ENCODE measurements at regions not wholly inside any gene's neighbourhood (a gene's known extent, or its start where the extent isn't known, plus 50 kb on each side); places are given as distances from the start of the nearest gene placed in this dataset.
"Not testable (repeated sequence)": the region's sequence is repeated elsewhere in the genome, so short reads cannot be mapped to it uniquely, and the experiment has no call there.

DNA sequence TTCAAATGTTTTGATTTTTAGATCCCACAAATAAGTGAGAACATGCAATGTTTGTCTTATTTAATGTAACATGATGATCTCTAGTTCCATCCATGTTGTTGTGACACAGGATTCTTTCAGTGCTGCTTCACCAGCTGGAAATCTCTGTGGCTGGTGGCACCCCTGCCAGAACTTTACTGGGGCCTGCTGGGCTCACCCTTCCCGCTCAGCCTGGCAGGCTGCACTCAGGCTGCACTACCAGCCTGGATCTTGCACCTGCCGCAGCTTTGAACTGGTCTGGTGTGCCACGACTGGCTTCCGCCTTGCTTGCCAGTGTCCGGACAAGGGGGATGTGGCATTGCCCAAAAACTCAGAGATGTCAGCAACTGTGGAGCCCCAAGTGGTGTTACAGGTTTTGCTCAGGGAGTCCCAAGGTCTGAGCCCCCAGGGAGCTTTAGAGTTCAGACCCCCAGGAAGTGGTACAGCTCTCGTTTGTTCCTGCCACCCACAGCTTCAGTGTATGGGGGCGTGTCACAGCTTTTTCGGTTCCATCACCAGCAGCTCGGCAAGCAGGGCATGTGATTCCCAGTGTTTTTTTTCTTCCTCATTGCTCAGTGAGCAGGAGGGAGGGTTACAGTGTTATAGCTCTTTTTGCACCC is 72.3 kb upstream of the SYNCRIP start:
- H3K79me2 ChIP-seq (ENCODE audit: low read length) = no peaks in the 10 kb centered on the region
- ChIA-PET CTCF (no interaction called here), POLR2A (ENCODE audit: unreplicated experiment) (no interaction called here)
- no peak overlapping the region for H3K4me3 ChIP-seq (ENCODE audit: low read length)
- no peaks in the 10 kb centered on the region for H3F3A ChIP-seq (ENCODE audit: low read length, unreplicated experiment)
- no peaks in the 10 kb centered on the region for H3K9me3 ChIP-seq (ENCODE audit: low read length)
- H3K9me2 ChIP-seq (replicated peaks; ENCODE audit: low read length) = no peaks in the 10 kb centered on the region
- TF ChIP-seq, protein P1, sequence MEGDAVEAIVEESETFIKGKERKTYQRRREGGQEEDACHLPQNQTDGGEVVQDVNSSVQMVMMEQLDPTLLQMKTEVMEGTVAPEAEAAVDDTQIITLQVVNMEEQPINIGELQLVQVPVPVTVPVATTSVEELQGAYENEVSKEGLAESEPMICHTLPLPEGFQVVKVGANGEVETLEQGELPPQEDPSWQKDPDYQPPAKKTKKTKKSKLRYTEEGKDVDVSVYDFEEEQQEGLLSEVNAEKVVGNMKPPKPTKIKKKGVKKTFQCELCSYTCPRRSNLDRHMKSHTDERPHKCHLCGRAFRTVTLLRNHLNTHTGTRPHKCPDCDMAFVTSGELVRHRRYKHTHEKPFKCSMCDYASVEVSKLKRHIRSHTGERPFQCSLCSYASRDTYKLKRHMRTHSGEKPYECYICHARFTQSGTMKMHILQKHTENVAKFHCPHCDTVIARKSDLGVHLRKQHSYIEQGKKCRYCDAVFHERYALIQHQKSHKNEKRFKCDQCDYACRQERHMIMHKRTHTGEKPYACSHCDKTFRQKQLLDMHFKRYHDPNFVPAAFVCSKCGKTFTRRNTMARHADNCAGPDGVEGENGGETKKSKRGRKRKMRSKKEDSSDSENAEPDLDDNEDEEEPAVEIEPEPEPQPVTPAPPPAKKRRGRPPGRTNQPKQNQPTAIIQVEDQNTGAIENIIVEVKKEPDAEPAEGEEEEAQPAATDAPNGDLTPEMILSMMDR (conservative IDR thresholded peaks at IDR 0.05; ENCODE audit: low read depth, low read length) = no peak
- TF ChIP-seq EZH2phosphoT487 (IDR thresholded peaks at IDR 0.05; ENCODE audit: borderline replicate concordance, low read length) (no peak), EZH2 (IDR thresholded peaks at IDR 0.05; ENCODE audit: low read length, unreplicated experiment) (no peak)
- H2AFZ ChIP-seq (ENCODE audit: low read length) = no peak overlapping the region
- no peak overlapping the region for H3K27ac ChIP-seq (ENCODE audit: low read length)
- no peaks in the 10 kb centered on the region for H3K4me1 ChIP-seq (ENCODE audit: insufficient read depth, low read length)
- no TSS peak for BruUV-seq (replicated peaks)
- H3K9ac ChIP-seq (ENCODE audit: low read length) = no peak overlapping the region
- H3K36me3 ChIP-seq (ENCODE audit: low read depth, low read length) = no peaks in the 10 kb centered on the region
- H4K20me1 ChIP-seq (ENCODE audit: low read length) = no peaks in the 10 kb centered on the region
- no peak for ATAC-seq
- intact Hi-C loops (cut with micrococcal nuclease) = no loop called here
- DNase-seq = no peak
- no peak overlapping the region for H3K4me2 ChIP-seq (ENCODE audit: low read length)
- no peaks in the 10 kb centered on the region for H3K27me3 ChIP-seq (ENCODE audit: low read length)

DNA sequence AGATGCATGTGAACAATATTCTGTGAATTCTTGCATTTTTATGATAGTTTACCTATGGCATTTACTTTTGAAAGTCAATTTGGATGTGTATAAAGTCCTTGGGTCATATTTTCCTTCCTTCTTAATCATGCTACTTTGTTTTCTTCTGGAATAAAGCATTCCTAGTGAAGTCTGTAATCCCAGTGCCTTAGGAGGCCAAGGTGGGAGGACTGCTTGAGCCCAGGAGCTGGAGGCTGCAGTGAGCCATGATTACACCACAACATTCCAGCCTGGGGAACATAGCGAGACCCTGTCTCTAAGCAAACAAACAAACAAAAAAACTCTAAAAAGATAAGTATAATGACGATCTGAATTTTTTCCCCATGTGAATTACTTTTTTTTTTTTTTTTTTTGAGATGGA is 69.7 kb upstream of the SYNCRIP start:
- no peak for DNase-seq
- CTCF ChIA-PET = no interaction called here
- Histone ChIP-seq H3K79me2 (ENCODE audit: low read length) (no peaks in the 10 kb centered on the region), H3K36me3 (ENCODE audit: low read depth, low read length) (no peaks in the 10 kb centered on the region), H3K9me3 (ENCODE audit: low read length) (no peaks in the 10 kb centered on the region), H3K9ac (ENCODE audit: low read length) (no peak overlapping the region), H4K20me1 (ENCODE audit: low read length) (no peaks in the 10 kb centered on the region), H3K27ac (ENCODE audit: low read length) (no peak overlapping the region), H3K27me3 (ENCODE audit: low read length) (no peaks in the 10 kb centered on the region), H3K4me2 (ENCODE audit: low read length) (no peak overlapping the region), H3K9me2 (replicated peaks; ENCODE audit: low read length) (no peaks in the 10 kb centered on the region), H2AFZ (ENCODE audit: low read length) (no peak overlapping the region), H3F3A (ENCODE audit: low read length, unreplicated experiment) (no peaks in the 10 kb centered on the region), H3K4me1 (ENCODE audit: insufficient read depth, low read length) (no peaks in the 10 kb centered on the region), H3K4me3 (ENCODE audit: low read length) (no peak overlapping the region)
- intact Hi-C loops (cut with micrococcal nuclease) = no loop called here
- no peak for ATAC-seq
- BruUV-seq (replicated peaks) = no TSS peak
- TF ChIP-seq, protein P1 (conservative IDR thresholded peaks at IDR 0.05; ENCODE audit: low read depth, low read length) = no peak
- POLR2A ChIA-PET (ENCODE audit: unreplicated experiment) = no interaction called here

DNA sequence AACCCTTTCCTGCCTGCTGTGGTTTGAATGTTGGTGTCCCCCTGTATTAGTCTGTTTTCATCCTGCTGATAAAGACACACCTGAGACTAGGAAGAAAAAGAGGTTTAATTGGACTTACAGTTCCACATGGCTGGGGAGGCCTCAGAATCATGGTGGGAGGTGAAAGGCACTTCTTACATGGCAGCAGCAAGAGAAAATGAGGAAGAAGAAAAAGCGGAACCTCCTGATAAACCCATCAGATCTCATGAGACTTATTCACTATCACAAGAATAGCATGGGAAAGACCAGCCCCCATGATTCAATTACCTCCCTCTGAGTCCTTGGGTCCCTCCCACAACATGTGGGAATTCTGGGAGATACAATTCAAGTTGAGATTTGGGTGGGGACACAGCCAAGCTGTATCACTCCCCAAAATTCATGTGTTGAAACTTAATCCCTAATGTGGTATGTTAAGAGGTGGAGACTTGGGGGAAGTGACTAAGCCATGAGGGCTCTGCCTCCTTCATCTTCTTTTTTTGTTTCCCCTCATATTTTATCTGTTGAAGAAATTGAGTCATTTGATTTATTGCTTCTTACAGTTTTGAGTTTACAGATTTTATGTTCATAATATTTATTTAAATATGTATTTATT is 64.9 kb upstream of the SYNCRIP start:
- H3K27ac ChIP-seq (ENCODE audit: low read length); POLR2A ChIA-PET (ENCODE audit: unreplicated experiment); H3K9me2 ChIP-seq (replicated peaks; ENCODE audit: low read length): not testable (repeated sequence)

More for the DNA sequence above, 64.9 kb upstream of the SYNCRIP start:
- intact Hi-C loops (cut with micrococcal nuclease); H3K4me2 ChIP-seq (ENCODE audit: low read length); CTCF ChIA-PET; H3K27me3 ChIP-seq (ENCODE audit: low read length); H3K4me1 ChIP-seq (ENCODE audit: insufficient read depth, low read length); H3F3A ChIP-seq (ENCODE audit: low read length, unreplicated experiment); DNase-seq; ATAC-seq; H4K20me1 ChIP-seq (ENCODE audit: low read length); H3K4me3 ChIP-seq (ENCODE audit: low read length); BruUV-seq (replicated peaks); H2AFZ ChIP-seq (ENCODE audit: low read length); H3K36me3 ChIP-seq (ENCODE audit: low read depth, low read length); H3K9ac ChIP-seq (ENCODE audit: low read length); H3K9me3 ChIP-seq (ENCODE audit: low read length); H3K79me2 ChIP-seq (ENCODE audit: low read length): not testable (repeated sequence)

Measured in PC-3 (cell line).